Activated naive CD4-positive, alpha-beta T cell treated with anti-CD3 and anti-CD28 coated beads, Interleukin-2, amount 50 U/mL, for 72 hours (primary cell): ENCODE measurements at regions not wholly inside any gene's neighbourhood (a gene's known extent, or its start where the extent isn't known, plus 50 kb on each side); places are given as distances from the start of the nearest gene placed in this dataset.

Source experiments
- ATAC-seq, 2 donors: fragments of 150-1000 bp; cut with Tn5 transposase; 2 replicates each; pipeline ENCODE4 v1.10.0; 2021; ENCODE audit warnings: mild to moderate bottlenecking in 2 of 2, moderate library complexity in 2 of 2
- DNase-seq, 2 donors: peaks; one replicate each; pipeline ENCODE4 v3.0.0; 2021 to 2022; ENCODE audit warnings: low spot score in 2 of 2
- H3K27ac Mint-ChIP-seq, 2 donors: one replicate each; pipeline ENCODE4 v1.8.0; 2022; ENCODE audit warnings: mild to moderate bottlenecking in 2 of 2, mixed read lengths in 2 of 2
- H3K36me3 Mint-ChIP-seq, 2 donors: one replicate each; pipeline ENCODE4 v1.8.0; 2022; ENCODE audit warnings: mixed read lengths in 2 of 2
- H3K9me3 Mint-ChIP-seq, 2 donors: one replicate each; pipeline ENCODE4 v1.8.0; 2022; ENCODE audit warnings: mixed read lengths in 2 of 2

- H3K36me3 Mint-ChIP-seq: no peaks in the 10 kb centered on the region
Observed at GRCh38 chr13:74325106-74325505, 190.9 kb upstream of the KLF12 start.

GRCh38 chr13:74324338-74324737 lies 190.1 kb upstream of the KLF12 start:
- no peak for DNase-seq
- Mint-ChIP-seq H3K36me3 (no peaks in the 10 kb centered on the region), H3K27ac (no peak overlapping the region), H3K9me3 (no peaks in the 10 kb centered on the region)
- no peak for ATAC-seq

More at GRCh38 chr13:74325106-74325505, 190.9 kb upstream of the KLF12 start:
- H3K27ac Mint-ChIP-seq: no peak overlapping the region
- DNase-seq: no peak
- H3K9me3 Mint-ChIP-seq: peaks cover 0 to 4% of the 10 kb centered on the region in 2 donors
- ATAC-seq: no peak

GRCh38 chr13:74322562-74322961 lies 188.4 kb upstream of the KLF12 start:
- Mint-ChIP-seq H3K36me3 (no peaks in the 10 kb centered on the region), H3K27ac (no peak overlapping the region), H3K9me3 (no peaks in the 10 kb centered on the region)
- ATAC-seq (no peak), DNase-seq (no peak)

GRCh38 chr13:74320282-74320681 lies 186.1 kb upstream of the KLF12 start:
- Mint-ChIP-seq H3K27ac (no peak overlapping the region), H3K36me3 (no peaks in the 10 kb centered on the region)
- no peak for ATAC-seq

GRCh38 chr13:74316547-74316946 lies 182.3 kb upstream of the KLF12 start:
- Mint-ChIP-seq H3K9me3 (peaks cover 4 to 5% of the 10 kb centered on the region in 2 donors), H3K36me3 (peaks cover 6 to 9% of the 10 kb centered on the region in 2 donors), H3K27ac (no peak overlapping the region)
- peak in 1 of 2 donors; percentile 49 for ATAC-seq
- DNase-seq: no peak

More at GRCh38 chr13:74320282-74320681, 186.1 kb upstream of the KLF12 start:
- no peaks in the 10 kb centered on the region for H3K9me3 Mint-ChIP-seq
- no peak for DNase-seq

GRCh38 chr13:74306496-74306895 lies 172.3 kb upstream of the KLF12 start:
- DNase-seq (no peak), ATAC-seq (peak; percentile 45 to 52)
- Mint-ChIP-seq H3K9me3 (peaks cover 7 to 20% of the 10 kb centered on the region in 2 donors), H3K36me3 (peaks cover 8% of the 10 kb centered on the region in 2 donors), H3K27ac (no peak overlapping the region)

GRCh38 chr13:74305876-74306275 lies 171.7 kb upstream of the KLF12 start:
- peaks cover 7 to 20% of the 10 kb centered on the region in 2 donors for H3K9me3 Mint-ChIP-seq
- H3K27ac Mint-ChIP-seq: no peak overlapping the region
- DNase-seq: no peak
- peaks cover 8% of the 10 kb centered on the region in 2 donors for H3K36me3 Mint-ChIP-seq
- ATAC-seq: no peak

GRCh38 chr13:74301258-74301935 lies 167.2 kb upstream of the KLF12 start:
- DNase-seq (no peak), ATAC-seq (no peak)
- Mint-ChIP-seq H3K9me3 (peaks cover 0 to 5% of the 10 kb centered on the region in 2 donors), H3K27ac (no peak overlapping the region), H3K36me3 (no peaks in the 10 kb centered on the region)

GRCh38 chr13:74300162-74300561 lies 166.0 kb upstream of the KLF12 start:
- ATAC-seq: no peak
- peaks cover 0 to 5% of the 10 kb centered on the region in 2 donors for H3K9me3 Mint-ChIP-seq

GRCh38 chr13:74299721-74300120 lies 165.5 kb upstream of the KLF12 start:
- no peaks in the 10 kb centered on the region for H3K36me3 Mint-ChIP-seq
- peaks cover 0 to 5% of the 10 kb centered on the region in 2 donors for H3K9me3 Mint-ChIP-seq
- H3K27ac Mint-ChIP-seq: peak overlapping the region in 1 of 2 donors; percentile 8
- DNase-seq (no peak), ATAC-seq (no peak)

More at GRCh38 chr13:74300162-74300561, 166.0 kb upstream of the KLF12 start:
- no peak for DNase-seq
- Mint-ChIP-seq H3K27ac (no peak overlapping the region), H3K36me3 (no peaks in the 10 kb centered on the region)

GRCh38 chr13:74298923-74299322 lies 164.7 kb upstream of the KLF12 start:
- Mint-ChIP-seq H3K27ac (no peak overlapping the region), H3K9me3 (peaks cover 0 to 5% of the 10 kb centered on the region in 2 donors), H3K36me3 (no peaks in the 10 kb centered on the region)
- ATAC-seq (no peak), DNase-seq (no peak)

- DNase-seq: peak in 1 of 2 donors; percentile 16
- peak; percentile 90 to 92 for ATAC-seq
- Mint-ChIP-seq H3K27ac (peak overlapping the region in 1 of 2 donors; percentile 84), H3K9me3 (no peaks in the 10 kb centered on the region), H3K36me3 (no peaks in the 10 kb centered on the region)
Observed at GRCh38 chr13:74289861-74290773, 155.9 kb upstream of the KLF12 start.

- DNase-seq: no peak
- peak overlapping the region in 1 of 2 donors; percentile 84 for H3K27ac Mint-ChIP-seq
- ATAC-seq: no peak
- no peaks in the 10 kb centered on the region for H3K36me3 Mint-ChIP-seq
- H3K9me3 Mint-ChIP-seq: no peaks in the 10 kb centered on the region
Observed at GRCh38 chr13:74289107-74289506, 154.9 kb upstream of the KLF12 start.

- Mint-ChIP-seq H3K9me3 (no peaks in the 10 kb centered on the region), H3K36me3 (no peaks in the 10 kb centered on the region), H3K27ac (peak overlapping the region; percentile 91 to 92)
- DNase-seq: peak in 1 of 2 donors; percentile 9
- no peak for ATAC-seq
Observed at GRCh38 chr13:74288361-74288911, 154.2 kb upstream of the KLF12 start.

GRCh38 chr13:74287724-74288169 lies 153.5 kb upstream of the KLF12 start:
- peak overlapping the region; percentile 91 to 92 for H3K27ac Mint-ChIP-seq
- ATAC-seq: peak; percentile 45 to 62
- peak in 1 of 2 donors; percentile 58 for DNase-seq

GRCh38 chr13:74280795-74281490 lies 146.7 kb upstream of the KLF12 start:
- Mint-ChIP-seq H3K27ac (no peak overlapping the region), H3K9me3 (peaks cover 0 to 6% of the 10 kb centered on the region in 2 donors), H3K36me3 (peaks cover 0 to 5% of the 10 kb centered on the region in 2 donors)
- DNase-seq (no peak), ATAC-seq (peak; percentile 41 to 60)

More at GRCh38 chr13:74287724-74288169, 153.5 kb upstream of the KLF12 start:
- no peaks in the 10 kb centered on the region for H3K36me3 Mint-ChIP-seq
- no peaks in the 10 kb centered on the region for H3K9me3 Mint-ChIP-seq
